Putamen (tissue), 1 donor: ENCODE measurements at regions not wholly inside any gene's neighbourhood (a gene's known extent, or its start where the extent isn't known, plus 50 kb on each side); places are given as distances from the start of the nearest gene placed in this dataset.
A peak's percentile ranks its signal among the peaks of the same experiment; 100 is the strongest.
"Not testable (repeated sequence)": the region's sequence is repeated elsewhere in the genome, so short reads cannot be mapped to it uniquely, and the experiment has no call there.

ENCODE experiments used
- DNase-seq: peaks from one replicate; pipeline ENCODE4 v3.0.0-alpha.2; 2016; ENCODE audit warnings: low spot score

GRCh38 chr7:46755120-46756034, 826.5 kb downstream of the TNS3 start:
- DNase-seq: no peak

GRCh38 chr7:46754140-46754720, 827.7 kb downstream of the TNS3 start:
- no peak for DNase-seq

- DNase-seq: no peak
Observed at GRCh38 chr7:46753662-46754061, 828.2 kb downstream of the TNS3 start.

- DNase-seq: no peak
Observed at GRCh38 chr7:46752881-46753366, 829.0 kb downstream of the TNS3 start.

- not testable (repeated sequence) for DNase-seq
Observed at GRCh38 chr7:46751927-46752723, 829.8 kb downstream of the TNS3 start.

- peak; percentile 69 for DNase-seq
Observed at GRCh38 chr7:46751471-46751870, 830.4 kb upstream of the IGFBP3 start.

GRCh38 chr7:46750321-46750865, 829.3 kb upstream of the IGFBP3 start:
- no peak for DNase-seq

- DNase-seq: no peak
Observed at GRCh38 chr7:46747869-46748576, 827.0 kb upstream of the IGFBP3 start.

- DNase-seq: no peak
Observed at GRCh38 chr7:46746695-46747687, 825.9 kb upstream of the IGFBP3 start.

GRCh38 chr7:46745707-46746090, 824.6 kb upstream of the IGFBP3 start:
- DNase-seq: no peak

GRCh38 chr7:46744957-46745706, 824.1 kb upstream of the IGFBP3 start:
- DNase-seq: no peak

GRCh38 chr7:46742601-46743000, 821.5 kb upstream of the IGFBP3 start:
- no peak for DNase-seq

- no peak for DNase-seq
Observed at GRCh38 chr7:46741938-46742540, 821.0 kb upstream of the IGFBP3 start.

GRCh38 chr7:46741181-46741580, 820.1 kb upstream of the IGFBP3 start:
- DNase-seq: no peak

GRCh38 chr7:46739518-46740234, 818.6 kb upstream of the IGFBP3 start:
- no peak for DNase-seq

- no peak for DNase-seq
Observed at GRCh38 chr7:46738796-46739195, 817.7 kb upstream of the IGFBP3 start.

GRCh38 chr7:46738165-46738564, 817.1 kb upstream of the IGFBP3 start:
- no peak for DNase-seq

GRCh38 chr7:46725838-46726237, 804.8 kb upstream of the IGFBP3 start:
- DNase-seq: no peak
